ENCODE measurements at regions not wholly inside any gene's neighbourhood (a gene's known extent, or its start where the extent isn't known, plus 50 kb on each side); places are given as distances from the start of the nearest gene placed in this dataset.
"Not testable (repeated sequence)": the region's sequence is repeated elsewhere in the genome, so short reads cannot be mapped to it uniquely, and the experiment has no call there.

DNA sequence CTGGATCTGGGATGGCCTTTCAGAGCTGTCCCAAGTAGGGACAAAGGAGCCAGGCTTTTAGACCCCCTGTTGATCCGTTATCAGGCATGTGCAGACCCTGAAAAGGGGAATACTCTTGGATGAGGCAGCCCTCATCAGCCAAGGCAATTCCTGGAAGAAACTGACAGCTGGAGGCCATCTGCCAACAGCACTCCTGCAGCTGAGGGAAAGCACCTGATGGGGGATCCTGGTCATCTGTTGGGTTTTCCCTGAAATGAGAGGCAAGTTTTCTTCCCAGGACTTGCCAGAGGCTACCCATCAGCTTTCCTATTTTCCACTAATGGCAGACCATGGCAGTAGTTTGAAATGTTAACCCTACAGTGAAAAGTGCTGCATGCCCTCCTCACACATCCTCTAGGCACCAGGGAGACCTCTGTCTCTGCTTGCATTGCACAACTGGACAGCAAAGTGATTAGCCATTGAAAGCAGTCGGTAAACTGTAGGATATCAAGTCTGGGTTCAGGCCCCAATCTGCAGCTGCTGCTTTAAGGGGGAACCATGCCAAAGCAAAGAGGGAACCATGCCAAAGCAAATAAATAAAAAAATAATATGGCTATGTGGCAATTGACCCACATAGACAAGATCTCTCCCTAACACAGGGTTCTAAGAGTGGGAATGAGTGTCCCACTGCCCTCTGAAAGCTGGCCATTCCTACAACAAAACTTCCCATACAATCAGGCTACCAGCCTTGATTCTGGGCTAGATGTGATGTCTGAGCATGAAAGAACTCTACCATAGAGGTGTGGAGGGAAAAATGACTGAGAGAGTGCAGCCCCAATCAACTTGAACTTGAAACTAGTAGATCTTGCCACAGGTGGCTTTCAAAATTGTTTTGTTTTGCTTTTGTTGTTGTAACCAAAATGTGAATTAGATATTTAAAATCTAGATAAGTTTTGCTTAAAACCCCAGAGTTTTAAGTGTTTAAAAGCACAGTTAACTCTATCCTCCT, 232.0 kb upstream of the STT3B start:
- DNase-seq: no peak

DNA sequence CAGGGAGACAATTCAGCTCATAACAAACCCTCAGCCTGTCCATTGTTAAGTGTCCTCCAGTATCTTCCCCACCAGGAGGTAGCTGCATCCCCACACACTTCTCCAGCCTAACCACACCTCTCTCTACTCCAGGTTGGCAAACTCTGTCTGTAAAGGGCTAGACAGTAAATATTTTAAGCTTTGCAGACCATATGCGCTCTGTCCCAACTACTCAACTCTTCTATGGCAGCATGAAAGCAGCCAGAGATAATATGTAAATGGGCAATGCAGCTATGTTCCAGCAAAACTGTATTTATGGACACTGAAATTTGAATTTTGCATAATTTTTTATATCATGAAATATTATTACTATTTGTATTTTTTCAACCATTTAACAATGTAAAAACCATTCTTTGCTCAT, 230.4 kb upstream of the STT3B start:
- no peak for DNase-seq

DNA sequence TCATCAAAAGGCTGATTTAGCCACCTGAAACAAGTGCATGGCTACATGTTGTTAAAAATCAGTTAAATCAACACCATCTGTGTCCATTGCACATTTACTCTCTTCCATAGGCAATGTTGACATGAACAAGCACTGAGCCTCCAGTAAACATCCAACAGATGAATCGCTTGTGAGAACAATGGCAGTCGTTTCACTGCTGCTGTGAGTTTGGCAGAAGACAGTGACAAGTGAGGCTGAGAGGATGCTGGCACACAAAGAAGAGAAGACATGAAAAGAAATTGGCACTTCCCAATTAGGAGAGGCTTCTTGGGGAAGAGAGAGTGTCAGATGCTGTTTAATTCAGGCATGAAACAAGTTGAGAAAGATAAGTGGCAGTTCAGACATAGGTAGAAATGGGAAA, 227.4 kb upstream of the STT3B start:
- no peak for DNase-seq

DNA sequence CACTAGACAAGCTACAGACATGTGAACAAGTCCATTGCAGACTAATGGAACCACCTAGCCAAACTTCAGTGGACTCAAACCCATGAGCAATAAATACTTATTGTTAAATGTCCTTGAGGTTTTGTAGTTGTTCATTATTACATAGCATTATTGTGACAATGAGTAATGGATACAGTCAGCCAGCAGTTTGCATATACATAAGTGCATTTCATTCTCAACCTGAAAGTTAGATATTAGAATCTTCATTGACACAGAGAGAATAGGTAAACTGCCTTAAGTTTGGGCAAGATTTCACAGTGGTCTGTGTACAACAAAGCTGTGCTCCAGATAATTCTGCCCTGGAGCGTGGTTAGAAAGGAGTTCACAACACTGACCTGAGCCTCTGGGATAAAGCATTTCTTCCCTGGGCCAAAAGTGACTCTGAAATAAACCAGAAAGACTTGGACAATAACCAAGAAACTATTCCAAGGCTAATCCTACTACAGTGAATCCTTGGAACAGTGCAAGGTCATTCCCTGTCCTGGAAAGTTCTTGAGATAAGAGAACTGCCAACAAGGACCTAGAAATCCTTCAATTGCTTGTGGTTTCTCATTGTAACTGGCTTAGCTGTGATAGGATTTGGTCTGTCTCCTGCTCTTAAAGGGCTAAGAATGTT, 225.5 kb upstream of the STT3B start:
- no peak for DNase-seq

DNA sequence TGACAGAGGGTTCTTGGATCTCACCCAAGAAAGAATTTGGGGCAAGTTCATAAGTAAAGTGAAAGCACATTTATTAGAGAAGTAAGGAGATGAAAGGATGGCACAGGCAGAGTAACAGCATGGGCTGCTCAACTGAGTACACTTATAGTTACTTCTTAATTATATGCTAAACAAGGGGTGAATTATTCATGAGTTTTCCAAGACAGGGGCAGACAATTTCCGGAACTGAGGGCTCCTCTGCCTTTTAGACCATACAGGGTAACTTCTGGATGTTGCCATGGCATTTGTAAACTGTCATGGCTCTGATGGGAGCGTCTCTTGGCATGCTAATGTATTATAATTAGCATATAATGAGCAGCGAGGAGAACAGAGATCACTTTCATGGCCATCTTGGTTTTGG, 221.2 kb upstream of the STT3B start:
- DNase-seq: no peak

DNA sequence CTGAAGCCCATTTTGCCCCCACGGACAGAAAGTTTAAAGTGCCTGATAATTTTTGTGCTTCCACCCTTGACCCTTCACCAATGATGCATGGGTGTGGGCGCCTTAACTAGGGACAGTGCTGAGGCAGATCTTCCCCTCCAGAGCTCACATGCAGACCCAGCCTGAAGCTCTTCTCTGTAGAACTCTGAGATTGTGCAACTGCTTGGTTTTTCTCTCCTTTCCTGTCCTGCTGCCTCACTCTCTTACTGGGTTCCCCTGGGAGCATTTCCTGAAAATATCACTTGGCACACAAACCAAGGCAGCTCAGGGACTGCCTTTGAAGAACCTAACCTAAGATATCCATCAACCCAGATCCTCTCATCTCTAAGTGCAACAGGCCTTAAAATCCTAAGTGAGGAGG, 220.3 kb upstream of the STT3B start:
- DNase-seq: no peak

DNA sequence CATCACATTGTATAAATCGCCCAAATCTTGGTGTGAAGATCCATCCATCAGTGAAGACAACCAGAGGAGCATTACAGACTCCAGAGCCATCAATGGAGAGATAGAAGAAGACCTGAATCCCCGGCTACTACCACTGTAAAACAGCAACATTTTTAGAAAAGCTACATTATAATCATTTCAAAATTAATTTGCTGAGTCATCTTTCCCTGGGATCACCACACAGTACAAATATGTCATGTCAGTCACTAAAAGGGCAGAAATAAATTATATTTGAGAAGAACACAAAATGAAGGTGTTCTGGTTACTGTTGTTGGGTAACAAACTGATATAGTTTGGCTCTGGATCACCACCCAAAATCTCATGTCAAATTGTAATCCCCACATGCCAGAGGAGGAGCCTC, 218.5 kb upstream of the STT3B start:
- DNase-seq: no peak

DNA sequence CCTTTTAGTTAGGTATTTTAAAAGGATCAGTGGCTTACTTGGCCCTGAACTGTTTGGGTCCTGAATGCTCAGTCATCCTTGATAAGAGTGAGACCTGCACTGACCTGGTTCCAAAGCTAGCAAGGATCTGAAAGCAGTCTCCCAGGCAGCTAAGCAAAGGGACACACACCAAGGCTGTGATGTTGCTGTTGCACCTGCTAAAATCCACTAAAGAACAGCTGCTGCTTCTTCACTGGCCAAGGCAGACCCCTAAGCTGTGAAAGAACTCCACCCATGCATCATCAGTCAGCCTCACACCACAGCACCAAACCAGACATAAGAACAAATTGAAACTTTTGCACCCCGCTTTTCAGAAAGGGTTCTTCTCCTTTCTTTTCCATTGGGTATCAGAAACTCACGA, 213.4 kb upstream of the STT3B start:
- no peak for DNase-seq

DNA sequence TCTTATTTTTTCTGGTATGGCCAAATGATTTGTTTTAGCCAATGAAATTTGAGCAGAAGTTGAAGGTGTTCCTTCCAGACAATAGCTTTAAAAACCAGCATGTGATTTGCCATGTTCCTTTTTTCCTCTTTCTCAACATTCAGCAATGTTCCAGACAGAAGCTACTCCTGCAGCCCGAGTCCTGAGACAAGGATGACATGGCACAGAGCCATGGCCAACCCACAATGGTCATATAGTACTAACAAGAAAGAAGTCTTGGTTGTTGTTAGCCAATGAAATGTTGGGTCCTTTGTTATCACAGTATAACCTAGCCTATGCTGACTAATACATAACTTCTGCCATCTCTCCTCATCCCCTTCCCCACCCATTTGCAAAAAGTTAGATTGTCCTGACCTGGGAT, 211.1 kb upstream of the STT3B start:
- DNase-seq: no peak

DNA sequence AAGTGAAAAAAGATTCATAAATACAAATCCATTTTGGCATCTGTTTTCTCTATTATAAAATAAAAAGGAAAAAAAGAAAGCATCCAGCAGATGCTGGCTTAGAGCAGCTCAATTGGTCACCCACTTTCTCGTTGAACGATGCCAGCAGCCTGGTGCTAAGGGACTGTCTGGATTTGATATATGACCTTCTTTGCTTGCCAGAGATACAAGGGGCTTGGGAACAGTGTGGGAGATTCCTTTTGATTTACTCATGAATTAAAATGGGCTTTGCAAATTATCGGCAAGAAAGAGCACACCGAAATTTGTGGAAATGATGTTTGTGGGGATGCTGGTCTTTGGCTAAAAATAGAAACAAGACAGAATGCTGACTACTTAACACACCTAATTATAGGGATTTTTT, 210.3 kb upstream of the STT3B start:
- DNase-seq: no peak

DNA sequence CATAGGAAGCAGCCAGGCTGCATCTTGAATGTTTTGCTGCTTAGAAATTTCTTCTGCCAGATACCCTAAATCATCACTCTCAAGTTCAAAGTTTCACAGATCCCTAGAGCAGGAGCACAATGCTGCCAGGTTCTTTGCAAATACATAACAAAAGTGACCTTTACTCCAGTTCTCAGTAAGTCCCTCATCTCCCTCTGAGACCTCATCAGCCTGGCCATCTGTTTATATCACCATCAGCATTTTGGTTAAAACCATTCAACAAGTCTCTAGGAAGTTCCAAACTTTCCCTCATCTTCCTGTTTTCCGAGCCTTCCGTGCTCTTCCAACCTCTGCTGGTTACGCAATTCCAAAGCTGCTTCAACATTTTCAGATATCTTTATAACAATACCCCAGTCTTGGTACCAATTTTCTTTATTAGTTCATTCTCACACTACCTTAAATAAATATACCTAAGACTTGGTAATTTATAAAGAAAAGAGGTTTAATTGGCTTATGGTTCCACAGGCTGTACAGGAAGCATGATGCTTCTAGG, 204.8 kb upstream of the STT3B start:
- not testable (repeated sequence) for DNase-seq

DNA sequence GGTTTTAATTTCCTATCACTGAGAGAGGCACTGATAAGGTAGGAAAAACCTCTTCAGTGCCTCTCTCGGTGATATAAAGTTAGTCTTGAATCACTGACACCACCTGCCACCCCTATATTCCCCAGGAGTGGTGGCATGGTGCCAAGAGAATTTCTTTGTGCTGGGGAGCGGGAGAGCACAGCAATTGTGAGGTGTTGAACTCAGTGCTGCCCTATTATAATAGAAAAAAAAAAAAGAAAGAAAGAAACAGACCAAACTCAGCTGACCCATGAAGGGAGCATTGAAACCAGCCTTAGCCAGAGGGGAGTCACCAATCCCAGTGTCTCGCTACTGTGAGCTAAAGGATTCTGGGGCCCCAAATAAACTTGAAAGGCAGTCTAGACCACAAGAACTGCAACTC, 201.4 kb upstream of the STT3B start:
- no peak for DNase-seq

DNA sequence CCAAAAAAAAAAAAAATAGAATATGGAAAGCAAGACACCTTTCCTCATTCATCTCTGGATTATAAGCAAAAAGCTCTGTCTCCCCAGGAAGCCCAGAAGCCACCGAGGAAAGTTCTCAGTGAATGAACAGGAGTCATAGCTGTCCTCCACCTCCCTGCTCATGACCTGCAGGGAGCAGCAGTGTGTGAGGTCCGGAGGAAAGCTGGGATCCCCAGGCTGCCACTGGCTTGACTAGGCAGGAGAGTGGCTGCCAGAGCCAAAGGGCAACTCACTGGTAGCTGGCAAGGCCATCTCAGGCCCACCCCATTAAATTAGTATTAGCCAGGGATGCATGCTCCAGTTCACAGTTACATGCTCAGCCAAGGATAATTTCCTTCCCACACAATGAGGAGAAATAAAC, 191.6 kb upstream of the STT3B start:
- no peak for DNase-seq

DNA sequence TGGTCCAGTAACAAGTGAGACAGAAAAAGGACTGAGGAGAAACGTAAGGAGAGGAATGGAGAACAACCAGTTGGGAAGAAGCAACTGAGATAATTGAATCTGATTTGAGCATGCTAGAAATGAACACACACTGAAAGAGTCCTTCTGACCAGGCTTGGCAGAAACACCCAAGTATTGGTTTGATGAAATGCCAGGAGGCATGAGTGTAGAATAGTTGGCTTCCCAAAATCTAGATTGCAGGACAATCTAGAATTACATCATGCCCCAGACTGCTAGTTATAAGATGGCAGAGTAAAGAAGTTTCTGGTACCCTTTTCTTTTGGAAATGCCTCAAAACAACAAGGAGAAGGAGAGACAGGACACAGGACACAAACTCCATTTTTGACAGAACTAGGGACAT, 189.7 kb upstream of the STT3B start:
- DNase-seq: no peak

DNA sequence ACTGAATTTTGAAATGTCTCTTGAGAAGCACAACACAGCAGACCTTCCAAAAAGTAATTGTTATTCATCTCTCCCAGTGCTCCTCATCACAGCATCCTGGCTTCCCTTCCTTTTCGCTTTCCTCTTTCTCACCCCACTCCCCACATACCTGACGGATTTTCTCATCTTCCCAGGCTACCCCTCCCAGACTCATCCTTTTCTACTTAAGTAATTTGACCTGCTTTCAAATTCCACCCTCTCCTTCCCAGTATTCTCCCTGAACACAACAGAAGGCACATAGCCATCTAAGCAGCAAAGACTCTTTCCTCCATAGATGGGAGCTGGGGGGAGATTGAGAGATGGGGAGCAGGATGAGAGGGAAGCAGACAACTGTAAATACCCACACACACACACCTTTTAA, 187.1 kb upstream of the STT3B start:
- DNase-seq: no peak

DNA sequence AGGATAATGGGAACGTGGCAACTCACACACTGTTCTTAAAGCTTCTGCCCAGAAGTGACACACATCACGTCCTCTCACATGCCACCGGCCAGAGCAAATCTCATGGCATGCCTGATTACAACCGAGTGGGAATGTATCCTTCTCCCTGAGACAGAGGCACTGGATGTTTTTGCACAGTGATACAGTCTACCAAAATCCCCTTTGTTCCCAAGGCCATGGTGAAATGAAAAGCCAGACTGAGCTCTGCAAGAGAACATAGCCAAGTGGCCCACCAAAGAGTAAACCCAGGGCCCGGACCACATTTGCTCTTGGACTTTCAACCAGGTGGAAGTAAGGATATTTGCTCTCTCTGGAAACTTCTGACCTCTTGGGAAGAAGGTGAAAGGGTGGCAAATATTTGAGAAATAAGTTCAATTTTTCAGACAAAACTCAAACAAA, 186.2 kb upstream of the STT3B start:
- DNase-seq: no peak

DNA sequence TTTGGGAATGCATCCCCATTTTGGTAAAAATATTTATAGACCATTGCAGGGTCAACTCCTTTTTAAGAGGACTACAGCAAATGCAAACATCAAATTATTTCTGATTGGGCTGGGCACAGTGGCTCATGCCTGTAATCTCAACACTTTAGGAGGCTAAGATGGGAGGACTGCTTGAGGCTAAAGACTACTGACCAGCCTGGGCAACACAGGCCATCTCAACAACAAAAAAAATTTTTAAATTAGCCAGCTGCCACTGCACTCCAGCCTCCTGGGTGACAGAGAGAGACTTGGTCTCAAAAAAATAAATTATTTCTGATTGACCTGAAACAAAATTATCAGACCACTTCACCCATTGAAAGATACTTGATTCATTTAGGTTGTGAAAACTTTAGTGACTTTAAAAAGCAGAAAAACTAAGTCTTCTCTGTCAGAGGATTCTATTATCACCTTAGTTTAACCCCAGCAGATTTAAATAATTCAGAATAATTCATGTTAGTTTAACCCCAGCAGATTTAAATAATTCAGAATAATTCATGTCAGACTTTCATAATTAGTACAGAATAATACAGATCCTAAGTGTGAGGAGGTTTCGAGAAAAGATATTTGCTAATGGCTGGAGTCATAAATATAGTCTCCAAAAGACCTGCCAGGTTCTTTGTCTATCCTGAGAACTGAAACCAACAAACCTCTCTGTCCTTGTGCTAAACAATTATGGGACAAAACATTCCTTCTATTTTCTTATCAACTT, 183.6 kb upstream of the STT3B start:
- DNase-seq: no peak

DNA sequence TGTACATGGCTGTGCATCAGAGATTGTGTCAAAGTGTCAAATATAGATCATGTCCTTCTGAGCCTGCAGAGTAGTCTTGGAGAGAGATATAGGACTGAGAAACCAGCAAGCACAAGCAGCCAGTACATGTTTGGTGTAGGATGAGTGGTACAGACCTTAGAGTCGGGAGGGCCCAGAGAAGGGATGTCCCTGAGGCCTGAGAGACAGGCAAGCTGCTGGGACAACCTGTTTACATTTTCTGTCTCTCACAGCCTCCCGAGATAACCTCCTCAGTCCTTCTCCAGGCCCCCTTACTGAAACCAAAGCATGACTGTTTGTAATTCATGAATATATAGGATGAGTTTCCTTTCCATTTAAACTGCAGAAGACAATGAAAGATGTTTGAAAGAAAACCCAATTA, 182.4 kb upstream of the STT3B start:
- no peak for DNase-seq

DNA sequence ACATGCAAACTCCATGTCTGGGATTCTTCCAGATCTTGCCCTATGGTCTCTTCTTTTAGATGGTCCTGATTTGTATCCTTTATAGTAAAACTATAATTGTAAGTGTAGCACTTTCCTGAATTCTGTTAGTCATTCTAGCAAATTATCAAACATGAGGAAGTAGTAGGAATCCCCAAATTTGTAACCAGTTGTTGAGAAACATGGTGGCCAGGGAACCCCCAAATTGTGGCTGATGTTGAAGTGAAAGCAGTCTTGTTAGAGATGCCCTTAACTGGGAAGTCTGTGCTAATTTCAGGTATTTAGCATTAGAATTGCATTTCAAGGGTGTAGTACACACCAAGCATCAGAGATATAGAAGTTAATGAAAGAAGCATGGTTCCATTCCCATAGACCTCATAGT, 180.4 kb upstream of the STT3B start:
- DNase-seq: no peak

DNA sequence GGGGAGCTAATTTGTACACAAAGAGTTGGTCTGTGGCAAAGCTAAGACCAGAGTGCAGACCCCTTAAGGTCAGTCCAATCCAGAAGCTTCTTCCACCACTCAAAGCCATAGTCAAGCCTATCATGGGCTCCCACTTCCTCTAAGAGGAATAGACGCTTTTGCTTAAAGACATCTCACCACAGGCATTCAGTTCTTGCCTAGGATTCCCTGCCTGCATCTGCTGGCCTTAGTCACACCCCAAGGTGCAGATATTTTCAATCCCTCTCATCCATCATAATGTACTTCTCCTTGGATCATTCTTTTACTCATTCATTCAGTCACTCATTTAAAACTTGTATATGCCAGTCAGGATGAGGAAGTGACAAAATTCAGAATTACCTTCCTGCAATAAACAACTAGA, 179.6 kb upstream of the STT3B start:
- DNase-seq: no peak

DNA sequence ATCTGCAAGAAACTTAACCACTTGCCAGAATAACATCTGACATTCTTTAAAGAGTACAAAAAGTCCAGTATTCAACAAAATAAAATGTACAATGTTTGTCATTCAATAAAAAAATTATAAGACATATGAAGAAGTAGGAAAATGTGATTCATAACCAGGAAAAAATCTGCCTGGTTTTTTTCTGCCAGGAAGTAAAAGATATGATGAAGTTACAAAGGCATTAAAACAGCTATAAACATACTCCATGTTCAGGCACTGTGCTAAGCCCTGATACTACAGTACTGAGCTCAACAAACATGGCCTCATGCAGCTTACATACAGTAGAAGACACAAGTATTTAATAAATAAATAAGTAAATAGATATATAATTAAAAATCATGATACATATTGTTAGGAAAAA, 178.4 kb upstream of the STT3B start:
- no peak for DNase-seq

DNA sequence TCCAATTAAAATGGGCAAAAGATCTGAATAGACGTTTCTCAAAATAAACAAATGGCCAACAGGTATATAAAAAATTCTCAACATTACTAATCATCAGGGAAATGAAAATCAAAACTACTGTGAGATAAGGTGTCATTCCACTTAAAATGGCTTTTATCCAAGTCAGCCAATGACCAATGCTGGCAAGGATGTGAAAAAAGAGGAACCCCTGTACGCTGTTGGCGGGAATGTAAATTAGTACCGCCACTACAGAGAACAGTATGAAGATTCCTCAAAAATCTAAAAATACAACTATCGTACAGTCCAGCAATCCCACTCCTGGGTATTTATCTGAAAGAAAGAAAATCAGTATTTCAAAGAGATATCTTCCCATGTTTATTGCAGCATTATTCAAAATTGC, 176.9 kb upstream of the STT3B start:
- no peak for DNase-seq

DNA sequence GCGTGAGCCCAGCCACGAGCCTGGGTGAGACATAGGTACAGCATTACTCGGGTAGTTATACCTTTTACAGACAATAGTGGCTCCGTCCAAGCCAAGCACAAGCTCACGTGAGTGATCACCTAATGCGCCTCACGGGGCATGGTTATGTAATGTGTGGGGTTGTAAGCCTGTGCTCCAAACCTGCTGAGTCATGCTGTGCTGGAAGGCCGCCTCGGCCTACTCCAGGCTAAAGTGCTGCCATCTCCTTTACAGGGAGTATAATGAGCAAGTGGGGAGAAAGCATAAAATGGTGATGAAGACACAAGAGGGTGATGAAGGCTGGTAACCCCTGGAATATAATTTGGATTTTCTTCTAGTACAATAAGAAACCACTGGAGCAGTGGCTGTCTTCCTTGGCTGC, 175.8 kb upstream of the STT3B start:
- DNase-seq: no peak

DNA sequence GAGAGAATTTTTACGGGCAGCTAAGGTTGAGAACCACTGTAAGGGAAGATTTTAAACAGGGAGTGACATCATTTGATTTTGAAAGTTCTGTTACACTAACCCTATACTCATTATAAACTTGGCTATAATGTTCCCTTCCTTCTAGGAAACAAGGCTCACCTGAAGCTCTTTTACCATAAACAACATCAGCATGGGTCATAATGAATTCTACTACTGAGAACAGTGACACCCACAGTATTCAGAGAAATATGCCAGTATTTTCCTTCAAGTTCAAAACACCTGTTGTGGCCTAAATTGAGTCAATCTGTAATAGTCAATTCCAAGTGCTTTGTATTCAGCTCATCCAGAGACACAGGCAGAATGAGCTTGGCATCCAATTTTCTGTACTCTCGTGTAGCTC, 175.3 kb upstream of the STT3B start:
- no peak for DNase-seq
